Activated naive CD8-positive, alpha-beta T cell treated with anti-CD3 and anti-CD28 coated beads for 36 hours (primary cell): ENCODE measurements at regions not wholly inside any gene's neighbourhood (a gene's known extent, or its start where the extent isn't known, plus 50 kb on each side); places are given as distances from the start of the nearest gene placed in this dataset.

Experiments used
- DNase-seq: peaks from one replicate; pipeline ENCODE4 v3.0.0; 2021
- H3K27ac Mint-ChIP-seq: one replicate; pipeline ENCODE4 v1.8.0; 2022; ENCODE audit warnings: mild to moderate bottlenecking, moderate library complexity, mixed read lengths
- H3K27me3 Mint-ChIP-seq: one replicate; pipeline ENCODE4 v1.8.0; 2022; ENCODE audit warnings: mild to moderate bottlenecking, mixed read lengths
- H3K36me3 Mint-ChIP-seq: one replicate; pipeline ENCODE4 v1.8.0; 2021; ENCODE audit warnings: mild to moderate bottlenecking, mixed read lengths
- H3K4me1 Mint-ChIP-seq: one replicate; pipeline ENCODE4 v1.8.0; 2021; ENCODE audit warnings: mixed read lengths
- H3K4me3 Mint-ChIP-seq: one replicate; pipeline ENCODE4 v1.8.0; 2022; ENCODE audit warnings: mild to moderate bottlenecking, moderate library complexity, mixed read lengths
- H3K9me3 Mint-ChIP-seq: one replicate; pipeline ENCODE4 v1.8.0; 2022; ENCODE audit warnings: mixed read lengths

GRCh38 chr13:64332048-64332447, 2898.1 kb downstream of the PCDH9 start:
- Mint-ChIP-seq H3K4me1 (no peaks in the 10 kb centered on the region), H3K9me3 (peaks cover 6% of the 10 kb centered on the region), H3K27ac (no peak overlapping the region), H3K4me3 (no peak overlapping the region), H3K36me3 (no peaks in the 10 kb centered on the region), H3K27me3 (no peaks in the 10 kb centered on the region)
- no peak for DNase-seq

- Mint-ChIP-seq H3K4me1 (no peaks in the 10 kb centered on the region), H3K27ac (no peak overlapping the region)
Observed at GRCh38 chr13:64327505-64328194, 2902.5 kb downstream of the PCDH9 start.

DNA sequence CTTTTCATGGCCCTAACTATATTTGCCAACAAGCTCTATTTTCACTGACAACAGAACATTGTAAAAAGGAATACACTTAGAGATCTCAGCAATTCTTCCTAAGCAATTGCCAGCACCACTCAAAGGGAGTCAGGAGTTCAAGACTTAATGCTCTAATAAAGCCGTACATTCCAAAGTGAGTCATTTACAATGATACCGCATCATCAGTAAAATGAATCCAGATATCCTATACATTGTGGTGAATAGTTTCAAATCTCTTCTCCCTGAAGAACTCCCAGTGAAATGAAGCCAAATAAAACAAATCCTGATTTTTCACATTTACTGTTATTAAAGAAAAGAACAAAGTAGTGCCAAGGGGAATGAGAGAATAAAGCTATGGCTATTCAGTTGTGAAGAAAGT, 2898.7 kb upstream of the PCDH20 start:
- Mint-ChIP-seq H3K27ac (no peak overlapping the region), H3K27me3 (no peaks in the 10 kb centered on the region), H3K9me3 (peaks cover 6% of the 10 kb centered on the region), H3K36me3 (no peaks in the 10 kb centered on the region), H3K4me1 (no peaks in the 10 kb centered on the region), H3K4me3 (no peak overlapping the region)
- no peak for DNase-seq

More at GRCh38 chr13:64327505-64328194, 2902.5 kb downstream of the PCDH9 start:
- DNase-seq = no peak
- no peaks in the 10 kb centered on the region for H3K36me3 Mint-ChIP-seq
- H3K4me3 Mint-ChIP-seq = no peak overlapping the region
- peaks cover 3% of the 10 kb centered on the region for H3K9me3 Mint-ChIP-seq
- H3K27me3 Mint-ChIP-seq = no peaks in the 10 kb centered on the region

- Mint-ChIP-seq H3K27ac (no peak overlapping the region), H3K36me3 (no peaks in the 10 kb centered on the region), H3K4me1 (no peaks in the 10 kb centered on the region), H3K4me3 (no peak overlapping the region), H3K9me3 (peaks cover 9% of the 10 kb centered on the region), H3K27me3 (no peaks in the 10 kb centered on the region)
- no peak for DNase-seq
Observed at GRCh38 chr13:64311948-64312347, 2896.3 kb upstream of the PCDH20 start.

DNA sequence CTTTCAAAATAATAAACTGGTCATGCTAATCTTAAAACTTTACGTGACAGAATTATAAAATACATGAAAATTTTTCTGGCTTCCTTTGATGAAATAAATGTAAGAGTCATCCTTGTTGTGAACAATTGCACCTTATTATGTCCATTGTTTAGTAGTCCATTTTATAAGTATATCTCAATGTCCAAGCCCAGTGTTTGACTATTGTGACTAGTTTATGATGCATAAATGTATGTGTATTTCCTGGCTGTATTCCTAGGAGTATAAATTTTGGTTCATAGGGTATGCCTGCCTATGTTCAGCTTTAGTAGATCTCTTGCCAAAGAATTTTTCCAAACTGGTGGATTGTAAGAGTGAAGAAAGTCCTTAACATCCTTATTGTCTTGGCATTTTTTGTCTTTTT, 2895.5 kb upstream of the PCDH20 start:
- Mint-ChIP-seq H3K27ac (no peak overlapping the region), H3K27me3 (no peaks in the 10 kb centered on the region), H3K9me3 (peaks cover 6% of the 10 kb centered on the region), H3K4me3 (no peak overlapping the region), H3K36me3 (no peaks in the 10 kb centered on the region), H3K4me1 (no peaks in the 10 kb centered on the region)
- no peak for DNase-seq

DNA sequence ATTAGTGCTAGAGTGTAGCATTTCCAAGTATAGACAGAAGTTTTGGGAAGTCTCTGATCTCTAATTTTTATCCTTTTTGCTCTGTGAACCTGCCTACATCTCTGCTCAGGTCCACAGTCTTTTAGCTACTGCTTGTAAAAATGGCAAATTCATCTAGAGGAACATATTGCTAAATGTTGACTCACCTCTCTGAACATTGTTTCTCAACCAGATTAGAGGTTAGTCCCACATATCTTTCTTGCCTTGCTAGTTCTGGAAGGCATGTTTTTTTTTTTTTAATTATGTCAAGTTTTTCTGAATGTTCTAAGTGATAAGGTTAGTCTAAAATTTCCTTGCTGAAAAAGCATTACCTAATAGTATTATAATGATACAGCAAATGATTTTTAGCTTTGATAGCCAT, 2889.6 kb upstream of the PCDH20 start:
- DNase-seq = no peak
- Mint-ChIP-seq H3K27ac (no peak overlapping the region), H3K4me1 (no peaks in the 10 kb centered on the region), H3K9me3 (peaks cover 5% of the 10 kb centered on the region), H3K27me3 (no peaks in the 10 kb centered on the region), H3K36me3 (no peaks in the 10 kb centered on the region), H3K4me3 (no peak overlapping the region)

DNA sequence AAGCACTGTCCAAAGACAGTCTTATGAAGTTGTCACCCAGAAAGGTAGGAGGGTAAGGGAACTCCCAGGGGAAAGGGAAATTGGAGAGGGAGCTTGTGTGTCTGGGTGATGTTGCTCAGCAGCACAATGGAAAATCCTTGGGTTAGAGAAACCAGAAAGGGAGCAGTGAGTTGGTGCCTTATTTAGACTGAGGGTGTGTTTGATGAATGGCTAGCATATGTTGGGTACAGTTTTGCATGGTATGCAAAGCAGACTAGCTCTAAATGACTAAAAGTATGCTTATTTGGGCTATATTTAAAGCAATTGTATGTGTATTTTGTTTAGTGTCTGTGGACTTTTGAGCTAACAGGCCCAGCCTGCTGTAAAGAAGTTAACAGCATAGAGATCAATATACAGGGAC, 2884.6 kb upstream of the PCDH20 start:
- H3K27ac Mint-ChIP-seq = no peak overlapping the region
- peaks cover 5% of the 10 kb centered on the region for H3K9me3 Mint-ChIP-seq

GRCh38 chr13:64293923-64294322, 2878.3 kb upstream of the PCDH20 start:
- no peak for DNase-seq
- Mint-ChIP-seq H3K4me3 (no peak overlapping the region), H3K36me3 (peaks cover 1% of the 10 kb centered on the region), H3K4me1 (no peaks in the 10 kb centered on the region), H3K27me3 (no peaks in the 10 kb centered on the region), H3K9me3 (peaks cover 15% of the 10 kb centered on the region), H3K27ac (no peak overlapping the region)

More for the DNA sequence above, 2884.6 kb upstream of the PCDH20 start:
- Mint-ChIP-seq H3K4me1 (no peaks in the 10 kb centered on the region), H3K4me3 (no peak overlapping the region), H3K36me3 (no peaks in the 10 kb centered on the region), H3K27me3 (no peaks in the 10 kb centered on the region)
- no peak for DNase-seq

GRCh38 chr13:64289702-64290101, 2874.1 kb upstream of the PCDH20 start:
- no peak overlapping the region for H3K4me3 Mint-ChIP-seq
- peaks cover 1% of the 10 kb centered on the region for H3K36me3 Mint-ChIP-seq
- H3K4me1 Mint-ChIP-seq = no peaks in the 10 kb centered on the region
- no peak for DNase-seq
- H3K27ac Mint-ChIP-seq = no peak overlapping the region
- no peaks in the 10 kb centered on the region for H3K27me3 Mint-ChIP-seq
- peaks cover 15% of the 10 kb centered on the region for H3K9me3 Mint-ChIP-seq

DNA sequence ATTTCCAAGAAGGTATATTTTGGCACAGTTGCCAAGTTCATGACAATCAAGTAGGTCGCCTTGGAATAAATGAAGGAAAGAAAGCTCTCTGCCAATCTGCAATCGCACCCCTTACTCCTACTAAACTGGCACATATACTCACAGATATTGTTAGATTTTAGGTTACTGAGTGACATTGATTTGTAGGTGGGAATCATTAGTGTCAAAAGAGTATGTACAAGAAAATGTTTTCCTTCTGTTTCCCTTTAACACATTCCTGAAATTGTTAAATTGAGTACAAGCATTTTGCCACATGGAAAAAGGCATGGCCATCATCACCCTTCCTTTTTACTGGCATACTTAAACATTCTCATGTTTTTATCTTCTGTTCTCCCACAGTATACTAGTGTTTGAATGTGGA, 2868.3 kb upstream of the PCDH20 start:
- Mint-ChIP-seq H3K4me3 (no peak overlapping the region), H3K27ac (no peak overlapping the region), H3K27me3 (no peaks in the 10 kb centered on the region), H3K4me1 (no peaks in the 10 kb centered on the region), H3K9me3 (peaks cover 7% of the 10 kb centered on the region), H3K36me3 (no peaks in the 10 kb centered on the region)
- DNase-seq = no peak

GRCh38 chr13:64278493-64278892, 2862.8 kb upstream of the PCDH20 start:
- Mint-ChIP-seq H3K27ac (no peak overlapping the region), H3K4me3 (no peak overlapping the region), H3K27me3 (no peaks in the 10 kb centered on the region), H3K4me1 (no peaks in the 10 kb centered on the region), H3K36me3 (no peaks in the 10 kb centered on the region), H3K9me3 (peaks cover 5% of the 10 kb centered on the region)
- DNase-seq = no peak

DNA sequence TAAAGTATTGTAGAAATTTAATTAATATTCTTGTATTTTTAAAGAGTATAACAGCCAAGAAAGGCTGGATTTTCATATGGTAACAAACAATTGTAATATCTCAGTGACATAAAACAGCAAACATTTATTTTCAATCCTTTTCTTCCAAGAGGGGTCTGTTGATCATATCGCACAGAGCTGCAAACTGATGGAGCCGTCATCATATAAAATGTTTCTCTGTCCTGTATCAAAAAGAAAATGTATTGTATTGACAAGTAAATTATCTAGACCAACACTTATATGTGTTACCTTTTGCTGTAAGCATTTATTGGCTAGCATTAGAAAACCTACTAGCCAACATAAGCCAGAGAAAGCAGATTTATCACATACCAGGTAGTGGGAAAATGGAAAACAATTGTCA, 2861.4 kb upstream of the PCDH20 start:
- Mint-ChIP-seq H3K27me3 (no peaks in the 10 kb centered on the region), H3K27ac (no peak overlapping the region), H3K9me3 (peaks cover 10% of the 10 kb centered on the region), H3K36me3 (no peaks in the 10 kb centered on the region), H3K4me3 (no peak overlapping the region), H3K4me1 (no peaks in the 10 kb centered on the region)
- DNase-seq = no peak

- Mint-ChIP-seq H3K9me3 (peaks cover 10% of the 10 kb centered on the region), H3K4me3 (no peak overlapping the region), H3K36me3 (no peaks in the 10 kb centered on the region), H3K4me1 (no peaks in the 10 kb centered on the region), H3K27ac (no peak overlapping the region), H3K27me3 (no peaks in the 10 kb centered on the region)
- DNase-seq = no peak
Observed at GRCh38 chr13:64276232-64276631, 2860.6 kb upstream of the PCDH20 start.

GRCh38 chr13:64274481-64275217, 2859.0 kb upstream of the PCDH20 start:
- Mint-ChIP-seq H3K4me3 (no peak overlapping the region), H3K4me1 (no peaks in the 10 kb centered on the region), H3K27ac (no peak overlapping the region), H3K9me3 (peaks cover 6% of the 10 kb centered on the region), H3K27me3 (no peaks in the 10 kb centered on the region), H3K36me3 (no peaks in the 10 kb centered on the region)
- no peak for DNase-seq

GRCh38 chr13:64273780-64274179, 2858.1 kb upstream of the PCDH20 start:
- H3K4me1 Mint-ChIP-seq = no peaks in the 10 kb centered on the region
- DNase-seq = no peak
- peaks cover 9% of the 10 kb centered on the region for H3K9me3 Mint-ChIP-seq
- H3K4me3 Mint-ChIP-seq = no peak overlapping the region
- no peaks in the 10 kb centered on the region for H3K36me3 Mint-ChIP-seq
- no peaks in the 10 kb centered on the region for H3K27me3 Mint-ChIP-seq
- no peak overlapping the region for H3K27ac Mint-ChIP-seq

- H3K4me1 Mint-ChIP-seq = no peaks in the 10 kb centered on the region
- no peak overlapping the region for H3K4me3 Mint-ChIP-seq
- no peaks in the 10 kb centered on the region for H3K27me3 Mint-ChIP-seq
- H3K27ac Mint-ChIP-seq = no peak overlapping the region
- H3K9me3 Mint-ChIP-seq = peaks cover 9% of the 10 kb centered on the region
- no peaks in the 10 kb centered on the region for H3K36me3 Mint-ChIP-seq
- DNase-seq = no peak
Observed at GRCh38 chr13:64272681-64273080, 2857.0 kb upstream of the PCDH20 start.
